ENCODE measurements at regions not wholly inside any gene's neighbourhood (a gene's known extent, or its start where the extent isn't known, plus 50 kb on each side); places are given as distances from the start of the nearest gene placed in this dataset.

- DNase-seq (ENCODE audit: low spot score), result no peak
- Mint-ChIP-seq H3K27me3 (ENCODE audit: insufficient read depth, low read depth, poor library complexity) (no peaks in the 10 kb centered on the region), H3K4me1 (no peaks in the 10 kb centered on the region), H3K9me3 (no peaks in the 10 kb centered on the region), H3K36me3 (ENCODE audit: low read depth) (no peaks in the 10 kb centered on the region), H3K4me3 (no peak overlapping the region), H3K27ac (no peak overlapping the region)
- no peaks in the 10 kb centered on the region for H3K4me1 ChIP-seq (ENCODE audit: insufficient read depth)
- H3K36me3 ChIP-seq (ENCODE audit: insufficient read depth), result no peaks in the 10 kb centered on the region
- no peak overlapping the region for H3K27ac ChIP-seq (ENCODE audit: low read depth)
- H3K79me2 ChIP-seq (replicated peaks; ENCODE audit: insufficient read depth), result no peaks in the 10 kb centered on the region
- H2AFZ ChIP-seq, result no peak overlapping the region
- H3F3A ChIP-seq (replicated peaks; ENCODE audit: low read depth), result no peaks in the 10 kb centered on the region
- H4K20me1 ChIP-seq (replicated peaks; ENCODE audit: insufficient read depth), result no peaks in the 10 kb centered on the region
- H3K9me2 ChIP-seq (ENCODE audit: insufficient read depth), result no peaks in the 10 kb centered on the region
- no peak overlapping the region for H3K4me3 ChIP-seq
- TF ChIP-seq EZH2phosphoT487 (IDR thresholded peaks at IDR 0.05; ENCODE audit: unreplicated experiment) (no peak), CTCF (conservative IDR thresholded peaks at IDR 0.05; ENCODE audit: low read depth in 2 of 2) (no peak), ZNF462 (CRISPR knock-in tag; IDR thresholded peaks at IDR 0.05) (no peak), REST (IDR thresholded peaks at IDR 0.05; ENCODE audit: unreplicated experiment) (no peak), STAT1 (IDR thresholded peaks at IDR 0.05; ENCODE audit: unreplicated experiment) (no peak), CREB1 (CRISPR knock-in tag; IDR thresholded peaks at IDR 0.05; ENCODE audit: low read depth) (no peak), JUNB (IDR thresholded peaks at IDR 0.05; ENCODE audit: unreplicated experiment) (no peak), POLR2AphosphoS5 (IDR thresholded peaks at IDR 0.05; ENCODE audit: low read depth) (no peak), ETS1 (IDR thresholded peaks at IDR 0.05) (no peak), NANOG (IDR thresholded peaks at IDR 0.05; ENCODE audit: borderline replicate concordance) (no peak)
- ATAC-seq, result no peak
- no peak overlapping the region for H3K4me2 ChIP-seq
- no peaks in the 10 kb centered on the region for H3K27me3 ChIP-seq (ENCODE audit: insufficient read depth)
Observed at GRCh38 chr2:184413221-184413620, 185.1 kb upstream of the ZNF804A start.

Measured in GM23338 (cell line).